ENCODE measurements at regions not wholly inside any gene's neighbourhood (a gene's known extent, or its start where the extent isn't known, plus 50 kb on each side); places are given as distances from the start of the nearest gene placed in this dataset.

DNA sequence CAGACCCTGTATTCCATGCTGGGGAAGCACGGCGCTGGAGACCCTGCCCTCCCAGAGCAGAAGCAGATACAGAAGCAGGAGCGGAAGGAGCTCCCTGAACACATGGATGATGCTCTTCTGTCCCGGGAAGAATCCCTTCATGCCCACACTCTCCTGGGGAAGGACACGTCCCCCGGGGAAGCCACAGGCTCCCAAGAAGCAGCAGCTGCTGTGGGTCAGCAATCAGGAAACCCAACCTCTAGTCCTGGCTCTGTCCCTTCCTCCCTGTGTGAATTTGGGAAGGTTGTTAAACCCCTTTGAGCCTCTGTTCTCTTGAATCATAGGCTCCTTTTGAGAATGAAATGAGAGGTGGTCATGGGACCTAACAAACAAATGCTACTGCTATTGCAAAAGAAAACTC, 176.2 kb upstream of the TPM1 start:
- TF ChIP-seq, protein P1, sequence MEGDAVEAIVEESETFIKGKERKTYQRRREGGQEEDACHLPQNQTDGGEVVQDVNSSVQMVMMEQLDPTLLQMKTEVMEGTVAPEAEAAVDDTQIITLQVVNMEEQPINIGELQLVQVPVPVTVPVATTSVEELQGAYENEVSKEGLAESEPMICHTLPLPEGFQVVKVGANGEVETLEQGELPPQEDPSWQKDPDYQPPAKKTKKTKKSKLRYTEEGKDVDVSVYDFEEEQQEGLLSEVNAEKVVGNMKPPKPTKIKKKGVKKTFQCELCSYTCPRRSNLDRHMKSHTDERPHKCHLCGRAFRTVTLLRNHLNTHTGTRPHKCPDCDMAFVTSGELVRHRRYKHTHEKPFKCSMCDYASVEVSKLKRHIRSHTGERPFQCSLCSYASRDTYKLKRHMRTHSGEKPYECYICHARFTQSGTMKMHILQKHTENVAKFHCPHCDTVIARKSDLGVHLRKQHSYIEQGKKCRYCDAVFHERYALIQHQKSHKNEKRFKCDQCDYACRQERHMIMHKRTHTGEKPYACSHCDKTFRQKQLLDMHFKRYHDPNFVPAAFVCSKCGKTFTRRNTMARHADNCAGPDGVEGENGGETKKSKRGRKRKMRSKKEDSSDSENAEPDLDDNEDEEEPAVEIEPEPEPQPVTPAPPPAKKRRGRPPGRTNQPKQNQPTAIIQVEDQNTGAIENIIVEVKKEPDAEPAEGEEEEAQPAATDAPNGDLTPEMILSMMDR (IDR thresholded peaks at IDR 0.05; ENCODE audit: low read length) = no peak
- TF ChIP-seq EZH2 (optimal IDR thresholded peaks at IDR 0.05; ENCODE audit: low read depth, low read length) (no peak), EZH2phosphoT487 (IDR thresholded peaks at IDR 0.05; ENCODE audit: low read length) (no peak)

All from MM.1S (cell line).